ENCODE measurements at regions not wholly inside any gene's neighbourhood (a gene's known extent, or its start where the extent isn't known, plus 50 kb on each side); places are given as distances from the start of the nearest gene placed in this dataset.

- TF ChIP-seq ATF3 (IDR thresholded peaks at IDR 0.05; ENCODE audit: insufficient read depth, low read depth, low read length) (no peak), TAF1 (IDR thresholded peaks at IDR 0.05; ENCODE audit: low read depth, low read length) (no peak), CTCF (IDR thresholded peaks at IDR 0.05; ENCODE audit: control extremely low read depth in 1 of 3, insufficient read depth in 1 of 3, low read depth in 1 of 3, low read length in 3 of 3) (no peak), NRF1 (IDR thresholded peaks at IDR 0.05; ENCODE audit: low read depth, low read length) (no peak), ZNF274 (IDR thresholded peaks at IDR 0.05; ENCODE audit: borderline replicate concordance, extremely low read depth, low read length) (no peak), POLR2A (IDR thresholded peaks at IDR 0.05; ENCODE audit: control extremely low read depth in 1 of 2, low read depth in 2 of 2, low read length in 2 of 2) (no peak), SRF (IDR thresholded peaks at IDR 0.05; ENCODE audit: low read depth, low read length) (no peak)
These were observed 383.3 kb downstream of the MN1 start for GRCh38 chr22:27418261-27418660.

Measured in H1 (cell line).